ENCODE measurements at regions not wholly inside any gene's neighbourhood (a gene's known extent, or its start where the extent isn't known, plus 50 kb on each side); places are given as distances from the start of the nearest gene placed in this dataset.

GRCh38 chr4:187286525-187286924, 562.9 kb upstream of the FAT1 start:
- DNase-seq (no peak), ATAC-seq (no peak)
- Histone ChIP-seq H3K36me3 (ENCODE audit: low read depth) (no peaks in the 10 kb centered on the region), H3K4me3 (no peak overlapping the region), H3K9me3 (no peaks in the 10 kb centered on the region), H3K4me1 (ENCODE audit: low read depth) (no peaks in the 10 kb centered on the region)
- intact Hi-C loops (cut with DNase I, micrococcal nuclease) = no loop called here
- TF ChIP-seq CTCF (IDR thresholded peaks at IDR 0.05) = no peak

GRCh38 chr4:187289371-187289770, 565.7 kb upstream of the FAT1 start:
- intact Hi-C loops (cut with DNase I, micrococcal nuclease) = no loop called here
- DNase-seq = no peak

GRCh38 chr4:187294861-187295260, 571.2 kb upstream of the FAT1 start:
- Histone ChIP-seq H3K36me3 (ENCODE audit: low read depth) (no peaks in the 10 kb centered on the region), H3K4me3 (no peak overlapping the region), H3K4me1 (ENCODE audit: low read depth) (no peaks in the 10 kb centered on the region), H3K9me3 (peaks cover 9% of the 10 kb centered on the region)
- DNase-seq = peak in 1 of 3 donors; percentile 91
- ATAC-seq = peak; percentile 89
- TF ChIP-seq CTCF (IDR thresholded peaks at IDR 0.05) = no peak
- intact Hi-C loops (cut with DNase I, micrococcal nuclease) = no loop called here

More at GRCh38 chr4:187289371-187289770, 565.7 kb upstream of the FAT1 start:
- no peaks in the 10 kb centered on the region for H3K4me1 ChIP-seq (ENCODE audit: low read depth)
- no peaks in the 10 kb centered on the region for H3K36me3 ChIP-seq (ENCODE audit: low read depth)
- H3K4me3 ChIP-seq = no peak overlapping the region
- no peak for ATAC-seq
- no peak for TF ChIP-seq CTCF (IDR thresholded peaks at IDR 0.05)
- no peaks in the 10 kb centered on the region for H3K9me3 ChIP-seq

GRCh38 chr4:187301923-187302322, 578.3 kb upstream of the FAT1 start:
- no peak for TF ChIP-seq CTCF (IDR thresholded peaks at IDR 0.05)
- Histone ChIP-seq H3K4me3 (no peak overlapping the region), H3K36me3 (ENCODE audit: low read depth) (no peaks in the 10 kb centered on the region), H3K4me1 (ENCODE audit: low read depth) (no peaks in the 10 kb centered on the region), H3K9me3 (peaks cover under 1% of the 10 kb centered on the region)
- intact Hi-C loops (cut with DNase I, micrococcal nuclease) = no loop called here
- ATAC-seq (no peak), DNase-seq (no peak)

- DNase-seq (no peak), ATAC-seq (no peak)
- Histone ChIP-seq H3K4me3 (no peak overlapping the region), H3K36me3 (ENCODE audit: low read depth) (no peaks in the 10 kb centered on the region), H3K4me1 (ENCODE audit: low read depth) (no peaks in the 10 kb centered on the region), H3K9me3 (no peaks in the 10 kb centered on the region)
- TF ChIP-seq CTCF (IDR thresholded peaks at IDR 0.05) = no peak
- intact Hi-C loops (cut with DNase I, micrococcal nuclease) = no loop called here
Observed at GRCh38 chr4:187302457-187303150, 578.9 kb upstream of the FAT1 start.

- TF ChIP-seq CTCF (IDR thresholded peaks at IDR 0.05) = no peak
- ATAC-seq = no peak
- Histone ChIP-seq H3K4me1 (ENCODE audit: low read depth) (no peaks in the 10 kb centered on the region), H3K36me3 (ENCODE audit: low read depth) (no peaks in the 10 kb centered on the region), H3K4me3 (no peak overlapping the region), H3K9me3 (no peaks in the 10 kb centered on the region)
- DNase-seq = no peak
- intact Hi-C loops (cut with DNase I, micrococcal nuclease) = no loop called here
Observed at GRCh38 chr4:187304133-187304532, 580.5 kb upstream of the FAT1 start.
